Vagina (tissue), 2 donors: ENCODE measurements at regions not wholly inside any gene's neighbourhood (a gene's known extent, or its start where the extent isn't known, plus 50 kb on each side); places are given as distances from the start of the nearest gene placed in this dataset.

Source experiments
- POLR2A ChIP-seq, 2 donors: fragments of 450-650 bp; IDR thresholded peaks; one replicate each; pipeline ENCODE4 v1.6.1; 2017; ENCODE audit warnings: antibody characterized with exemption in 2 of 2, mild to moderate bottlenecking in 2 of 2, moderate library complexity in 2 of 2
- TF ChIP-seq, protein P1 (sequence below), 3 experiments: fragments of 450-650 bp in 2 of 3; fragments of 200-600 bp in 1 of 3; sonication (generic) in 1 of 3; IDR thresholded peaks; one replicate each; pipeline ENCODE4 v1.5.1; 2017 to 2019; ENCODE audit warnings: antibody characterized with exemption in 3 of 3, mild to moderate bottlenecking in 2 of 3, moderate library complexity in 2 of 3

DNA sequence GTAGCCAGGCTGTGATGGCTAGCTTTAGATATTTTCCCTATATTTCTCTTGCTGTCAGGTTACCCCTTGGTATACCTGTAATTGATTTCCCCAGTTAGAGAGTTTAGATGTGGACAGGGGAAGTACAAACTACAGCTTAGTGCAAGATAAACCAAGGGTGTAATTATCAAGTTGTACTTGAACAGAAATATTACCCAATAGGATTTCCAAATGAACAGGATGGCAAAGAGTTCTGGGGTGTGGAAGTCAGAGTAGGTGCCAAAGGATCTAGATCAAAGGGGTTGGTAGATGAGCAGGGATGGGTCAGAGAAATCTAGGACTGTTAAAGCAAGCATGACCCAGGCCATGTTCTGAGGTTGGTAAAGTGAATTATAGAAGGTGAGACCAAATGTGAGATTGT lies 585.2 kb downstream of the CCDC85A start:
- TF ChIP-seq, protein P1, sequence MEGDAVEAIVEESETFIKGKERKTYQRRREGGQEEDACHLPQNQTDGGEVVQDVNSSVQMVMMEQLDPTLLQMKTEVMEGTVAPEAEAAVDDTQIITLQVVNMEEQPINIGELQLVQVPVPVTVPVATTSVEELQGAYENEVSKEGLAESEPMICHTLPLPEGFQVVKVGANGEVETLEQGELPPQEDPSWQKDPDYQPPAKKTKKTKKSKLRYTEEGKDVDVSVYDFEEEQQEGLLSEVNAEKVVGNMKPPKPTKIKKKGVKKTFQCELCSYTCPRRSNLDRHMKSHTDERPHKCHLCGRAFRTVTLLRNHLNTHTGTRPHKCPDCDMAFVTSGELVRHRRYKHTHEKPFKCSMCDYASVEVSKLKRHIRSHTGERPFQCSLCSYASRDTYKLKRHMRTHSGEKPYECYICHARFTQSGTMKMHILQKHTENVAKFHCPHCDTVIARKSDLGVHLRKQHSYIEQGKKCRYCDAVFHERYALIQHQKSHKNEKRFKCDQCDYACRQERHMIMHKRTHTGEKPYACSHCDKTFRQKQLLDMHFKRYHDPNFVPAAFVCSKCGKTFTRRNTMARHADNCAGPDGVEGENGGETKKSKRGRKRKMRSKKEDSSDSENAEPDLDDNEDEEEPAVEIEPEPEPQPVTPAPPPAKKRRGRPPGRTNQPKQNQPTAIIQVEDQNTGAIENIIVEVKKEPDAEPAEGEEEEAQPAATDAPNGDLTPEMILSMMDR (IDR thresholded peaks at IDR 0.05): no peak
- no peak for TF ChIP-seq POLR2A (IDR thresholded peaks at IDR 0.05)
